Uterus (tissue), 2 donors: ENCODE measurements at regions not wholly inside any gene's neighbourhood (a gene's known extent, or its start where the extent isn't known, plus 50 kb on each side); places are given as distances from the start of the nearest gene placed in this dataset.

Experiments
- CTCF ChIP-seq, 4 experiments: fragments of 200-600 bp in 2 of 4; fragments of 450-650 bp in 2 of 4; sonication (generic) in 2 of 4; IDR thresholded peaks; one replicate each; pipeline ENCODE4 v1.5.1; 2016 to 2019; ENCODE audit warnings: antibody characterized with exemption in 4 of 4, mild to moderate bottlenecking in 2 of 4, moderate library complexity in 1 of 4
- POLR2A ChIP-seq, 2 donors: fragments of 450-650 bp; IDR thresholded peaks; one replicate each; pipeline ENCODE4 v1.6.1; 2016; ENCODE audit warnings: antibody characterized with exemption in 2 of 2, mild to moderate bottlenecking in 1 of 2, moderate library complexity in 1 of 2

- no peak for TF ChIP-seq CTCF (IDR thresholded peaks at IDR 0.05)
- no peak for TF ChIP-seq POLR2A (IDR thresholded peaks at IDR 0.05)
Measured at GRCh38 chr3:177835917-177836316, 638.6 kb upstream of the TBL1XR1 start.
